Inflammatory macrophage (primary cell): ENCODE measurements at regions not wholly inside any gene's neighbourhood (a gene's known extent, or its start where the extent isn't known, plus 50 kb on each side); places are given as distances from the start of the nearest gene placed in this dataset.
"Not testable (repeated sequence)": the region's sequence is repeated elsewhere in the genome, so short reads cannot be mapped to it uniquely, and the experiment has no call there.

ENCODE experiments used
- DNase-seq, 2 donors: peaks; one replicate each; pipeline ENCODE4 v3.0.0-alpha.2; 2020 to 2022

GRCh38 chr5:60487885-60488442 lies 212.0 kb downstream of the DEPDC1B start:
- no peak for DNase-seq

GRCh38 chr5:60487476-60487875 lies 212.5 kb downstream of the DEPDC1B start:
- no peak for DNase-seq

- DNase-seq: no peak
Observed at GRCh38 chr5:60485361-60485760, 214.6 kb downstream of the DEPDC1B start.

GRCh38 chr5:60483050-60483449 lies 216.9 kb downstream of the DEPDC1B start:
- no peak for DNase-seq

GRCh38 chr5:60482301-60482700 lies 217.7 kb downstream of the DEPDC1B start:
- DNase-seq: no peak

GRCh38 chr5:60479542-60479941 lies 220.4 kb downstream of the DEPDC1B start:
- DNase-seq: no peak

- DNase-seq: no peak
Observed at GRCh38 chr5:60477849-60478248, 222.1 kb downstream of the DEPDC1B start.

GRCh38 chr5:60473654-60474053 lies 226.3 kb downstream of the DEPDC1B start:
- DNase-seq: no peak

- not testable (repeated sequence) for DNase-seq
Observed at GRCh38 chr5:60473027-60473426, 226.9 kb downstream of the DEPDC1B start.

GRCh38 chr5:60470881-60471280 lies 229.1 kb downstream of the DEPDC1B start:
- DNase-seq: no peak

- DNase-seq: no peak
Observed at GRCh38 chr5:60469286-60469685, 230.7 kb downstream of the DEPDC1B start.

- no peak for DNase-seq
Observed at GRCh38 chr5:60463179-60463868, 236.6 kb downstream of the DEPDC1B start.

GRCh38 chr5:60458666-60459065 lies 241.3 kb downstream of the DEPDC1B start:
- DNase-seq: no peak

- DNase-seq: no peak
Observed at GRCh38 chr5:60457233-60457632, 242.7 kb downstream of the DEPDC1B start.

GRCh38 chr5:60455589-60455988 lies 244.4 kb downstream of the DEPDC1B start:
- DNase-seq: no peak

GRCh38 chr5:60454277-60454676 lies 245.7 kb downstream of the DEPDC1B start:
- DNase-seq: not testable (repeated sequence)

GRCh38 chr5:60453186-60453976 lies 246.6 kb downstream of the DEPDC1B start:
- no peak for DNase-seq

- no peak for DNase-seq
Observed at GRCh38 chr5:60448600-60448999, 251.4 kb downstream of the DEPDC1B start.

- no peak for DNase-seq
Observed at GRCh38 chr5:60447488-60447920, 252.5 kb downstream of the DEPDC1B start.

- DNase-seq: no peak
Observed at GRCh38 chr5:60446917-60447316, 253.0 kb downstream of the DEPDC1B start.

- DNase-seq: no peak
Observed at GRCh38 chr5:60445921-60446320, 254.0 kb downstream of the DEPDC1B start.

- no peak for DNase-seq
Observed at GRCh38 chr5:60445427-60445826, 254.5 kb downstream of the DEPDC1B start.

- DNase-seq: no peak
Observed at GRCh38 chr5:60444661-60445360, 255.2 kb downstream of the DEPDC1B start.
